GM12891 (cell line): ENCODE measurements at regions not wholly inside any gene's neighbourhood (a gene's known extent, or its start where the extent isn't known, plus 50 kb on each side); places are given as distances from the start of the nearest gene placed in this dataset.

Source experiments
- DNase-seq: peaks from one replicate; pipeline ENCODE4 v3.0.0; 2011; ENCODE audit warnings: low spot score; ENCODE audit not compliant: insufficient read length
- FAIRE-seq: peaks from 2 replicates; lab custom pipeline; 2011; peaks lifted over from hg19 to GRCh38; lab: Jason Lieb, UNC
- PAX5 ChIP-seq: IDR thresholded peaks from 2 replicates; pipeline ENCODE4 v1.6.1; 2011; ENCODE audit warnings: low read length, moderate library complexity, mild to moderate bottlenecking; ENCODE audit not compliant: insufficient read depth, severe bottlenecking
- POLR2A ChIP-seq: IDR thresholded peaks from 2 replicates; pipeline ENCODE4 v1.6.1; 2011; ENCODE audit warnings: low read depth, low read length, control low read depth
- POLR2AphosphoS5 ChIP-seq: IDR thresholded peaks from 2 replicates; pipeline ENCODE4 v1.6.1; 2011; ENCODE audit warnings: low read depth, low read length, control low read depth
- POU2F2 ChIP-seq: IDR thresholded peaks from 2 replicates; pipeline ENCODE4 v1.6.1; 2011; ENCODE audit warnings: low read depth, mild to moderate bottlenecking, control low read depth, low read length, moderate library complexity
- SPI1 ChIP-seq: IDR thresholded peaks from 2 replicates; pipeline ENCODE4 v1.6.1; 2011; ENCODE audit warnings: low read depth, low read length, control low read depth
- TAF1 ChIP-seq: IDR thresholded peaks from 2 replicates; pipeline ENCODE4 v1.6.1; 2011; ENCODE audit warnings: low read depth, low read length, control low read depth

GRCh38 chr22:44585559-44586350 lies 87.7 kb upstream of the RTL6 start:
- DNase-seq (no peak), FAIRE-seq (no peak)
- TF ChIP-seq PAX5 (no peak), POLR2AphosphoS5 (no peak), SPI1 (no peak), POLR2A (no peak), POU2F2 (no peak), TAF1 (no peak)

- FAIRE-seq (no peak), DNase-seq (no peak)
- no peak for TF ChIP-seq POLR2AphosphoS5
- TF ChIP-seq SPI1 = no peak
- no peak for TF ChIP-seq TAF1
- TF ChIP-seq PAX5 = no peak
- TF ChIP-seq POLR2A = no peak
- no peak for TF ChIP-seq POU2F2
These were observed 86.3 kb upstream of the RTL6 start for GRCh38 chr22:44584256-44584902.

- FAIRE-seq (no peak), DNase-seq (no peak)
- no peak for TF ChIP-seq TAF1
- TF ChIP-seq POLR2A = no peak
- TF ChIP-seq POLR2AphosphoS5 = no peak
- TF ChIP-seq PAX5 = no peak
- no peak for TF ChIP-seq POU2F2
- no peak for TF ChIP-seq SPI1
These were observed 85.8 kb upstream of the RTL6 start for GRCh38 chr22:44583854-44584253.

- TF ChIP-seq SPI1 (no peak), POLR2AphosphoS5 (no peak), PAX5 (no peak), POU2F2 (no peak), TAF1 (no peak), POLR2A (no peak)
- FAIRE-seq (no peak), DNase-seq (no peak)
These were observed 85.2 kb upstream of the RTL6 start for GRCh38 chr22:44583061-44583760.

- DNase-seq = no peak
- TF ChIP-seq POU2F2 (no peak), SPI1 (no peak), PAX5 (no peak), TAF1 (no peak), POLR2AphosphoS5 (no peak), POLR2A (no peak)
- no peak for FAIRE-seq
These were observed 84.0 kb upstream of the RTL6 start for GRCh38 chr22:44582016-44582415.

- TF ChIP-seq SPI1 (no peak), POLR2AphosphoS5 (no peak), POU2F2 (no peak), PAX5 (no peak), POLR2A (no peak), TAF1 (no peak)
- FAIRE-seq (no peak), DNase-seq (no peak)
These were observed 83.0 kb upstream of the RTL6 start for GRCh38 chr22:44581096-44581435.

GRCh38 chr22:44580176-44581095 lies 82.4 kb upstream of the RTL6 start:
- TF ChIP-seq POLR2AphosphoS5 = no peak
- no peak for TF ChIP-seq TAF1
- no peak for TF ChIP-seq POU2F2
- no peak for DNase-seq
- FAIRE-seq = no peak

GRCh38 chr22:44578516-44579230 lies 80.6 kb upstream of the RTL6 start:
- TF ChIP-seq POU2F2 (no peak), POLR2AphosphoS5 (no peak), POLR2A (no peak), SPI1 (no peak), TAF1 (no peak), PAX5 (no peak)
- DNase-seq = no peak
- no peak for FAIRE-seq
